ENCODE measurements at regions not wholly inside any gene's neighbourhood (a gene's known extent, or its start where the extent isn't known, plus 50 kb on each side); places are given as distances from the start of the nearest gene placed in this dataset.
A peak's percentile ranks its signal among the peaks of the same experiment; 100 is the strongest.

GRCh38 chr14:45650754-45651153, 397.8 kb upstream of the MIS18BP1 start:
- no peaks in the 10 kb centered on the region for H3K9me2 ChIP-seq (ENCODE audit: insufficient read depth)
- DNase-seq (ENCODE audit: low read depth, low spot score) (no peak), ATAC-seq (no peak)
- intact Hi-C loops (cut with micrococcal nuclease), result no loop called here
- no peaks in the 10 kb centered on the region for H3K36me3 ChIP-seq (ENCODE audit: control insufficient read depth in 1 of 2, insufficient read depth in 2 of 2, low read length in 2 of 2)
- H4K20me1 ChIP-seq (ENCODE audit: insufficient read depth), result no peaks in the 10 kb centered on the region
- no peak overlapping the region for H2AFZ ChIP-seq (ENCODE audit: low read depth, low read length, poor library complexity, severe bottlenecking)
- H3K4me2 ChIP-seq (ENCODE audit: low read length), result no peak overlapping the region
- no TSS peak for BruUV-seq (replicated peaks)
- no peaks in the 10 kb centered on the region for H3K79me2 ChIP-seq (ENCODE audit: insufficient read depth, low read length)
- H3K9me3 ChIP-seq (ENCODE audit: control insufficient read depth in 1 of 2, insufficient read depth in 1 of 2, low read depth in 1 of 2, low read length in 2 of 2), result no peaks in the 10 kb centered on the region; a peak in 1 of 4 replicates
- no peak overlapping the region for H3K27ac ChIP-seq (ENCODE audit: low read depth, low read length)
- peak in 1 of 3 experiments; percentile 26; a peak in 1 of 6 replicates for TF ChIP-seq CTCF (IDR thresholded peaks at IDR 0.05 in 2 of 3, conservative IDR thresholded peaks at IDR 0.05 in 1 of 3; ENCODE audit: borderline replicate concordance in 1 of 3, insufficient read depth in 1 of 3, low read depth in 2 of 3, low read length in 2 of 3)
- no peak for TF ChIP-seq EZH2 (IDR thresholded peaks at IDR 0.05)
- no peak overlapping the region for H3K9ac ChIP-seq (ENCODE audit: low read length)
- RAD21 ChIA-PET (ENCODE audit: low non-redundant PET in 1 of 2, low total read pairs in 2 of 2, uncharacterized antibody in 2 of 2, unreplicated experiment in 2 of 2), result no interaction called here
- POLR2A ChIA-PET, result no interaction called here
- no peak overlapping the region for H3K4me3 ChIP-seq (replicated peaks in 1 of 2; ENCODE audit: low read depth in 1 of 2, low read length in 2 of 2)
- CTCF ChIA-PET, result interaction anchor here (0.9 to 1.2 kb wide), 2 partner anchors 9 to 14 kb away, joined by 3 to 5 read pairs; no protein-coding TSS in a partner anchor
- H3K4me1 ChIP-seq (ENCODE audit: control insufficient read depth in 1 of 2, insufficient read depth in 2 of 2, low read length in 2 of 2), result no peaks in the 10 kb centered on the region
- no peaks in the 10 kb centered on the region for H3K27me3 ChIP-seq (ENCODE audit: insufficient read depth, low read length)

GRCh38 chr14:45649051-45649450, 396.0 kb upstream of the MIS18BP1 start:
- BruUV-seq (replicated peaks), result no TSS peak
- Histone ChIP-seq H3K27me3 (ENCODE audit: insufficient read depth, low read length) (no peaks in the 10 kb centered on the region), H3K36me3 (ENCODE audit: control insufficient read depth in 1 of 2, insufficient read depth in 2 of 2, low read length in 2 of 2) (no peaks in the 10 kb centered on the region), H3K9me3 (ENCODE audit: control insufficient read depth in 1 of 2, insufficient read depth in 1 of 2, low read depth in 1 of 2, low read length in 2 of 2) (no peaks in the 10 kb centered on the region; a peak in 1 of 4 replicates), H4K20me1 (ENCODE audit: insufficient read depth) (no peaks in the 10 kb centered on the region), H3K9me2 (ENCODE audit: insufficient read depth) (no peaks in the 10 kb centered on the region), H3K27ac (ENCODE audit: low read depth, low read length) (no peak overlapping the region), H3K4me3 (replicated peaks in 1 of 2; ENCODE audit: low read depth in 1 of 2, low read length in 2 of 2) (no peak overlapping the region), H3K79me2 (ENCODE audit: insufficient read depth, low read length) (no peaks in the 10 kb centered on the region), H3K9ac (ENCODE audit: low read length) (no peak overlapping the region), H3K4me2 (ENCODE audit: low read length) (no peak overlapping the region), H2AFZ (ENCODE audit: low read depth, low read length, poor library complexity, severe bottlenecking) (no peak overlapping the region), H3K4me1 (ENCODE audit: control insufficient read depth in 1 of 2, insufficient read depth in 2 of 2, low read length in 2 of 2) (no peaks in the 10 kb centered on the region)
- RAD21 ChIA-PET (ENCODE audit: low non-redundant PET in 1 of 2, low total read pairs in 2 of 2, uncharacterized antibody in 2 of 2, unreplicated experiment in 2 of 2), result no interaction called here
- intact Hi-C loops (cut with micrococcal nuclease), result no loop called here
- POLR2A ChIA-PET, result no interaction called here
- no peak for TF ChIP-seq RAD21 (IDR thresholded peaks at IDR 0.05; ENCODE audit: low read depth)
- DNase-seq (ENCODE audit: low read depth, low spot score) (no peak), ATAC-seq (no peak)
- CTCF ChIA-PET, result no interaction called here
